ENCODE measurements at regions not wholly inside any gene's neighbourhood (a gene's known extent, or its start where the extent isn't known, plus 50 kb on each side); places are given as distances from the start of the nearest gene placed in this dataset.

DNA sequence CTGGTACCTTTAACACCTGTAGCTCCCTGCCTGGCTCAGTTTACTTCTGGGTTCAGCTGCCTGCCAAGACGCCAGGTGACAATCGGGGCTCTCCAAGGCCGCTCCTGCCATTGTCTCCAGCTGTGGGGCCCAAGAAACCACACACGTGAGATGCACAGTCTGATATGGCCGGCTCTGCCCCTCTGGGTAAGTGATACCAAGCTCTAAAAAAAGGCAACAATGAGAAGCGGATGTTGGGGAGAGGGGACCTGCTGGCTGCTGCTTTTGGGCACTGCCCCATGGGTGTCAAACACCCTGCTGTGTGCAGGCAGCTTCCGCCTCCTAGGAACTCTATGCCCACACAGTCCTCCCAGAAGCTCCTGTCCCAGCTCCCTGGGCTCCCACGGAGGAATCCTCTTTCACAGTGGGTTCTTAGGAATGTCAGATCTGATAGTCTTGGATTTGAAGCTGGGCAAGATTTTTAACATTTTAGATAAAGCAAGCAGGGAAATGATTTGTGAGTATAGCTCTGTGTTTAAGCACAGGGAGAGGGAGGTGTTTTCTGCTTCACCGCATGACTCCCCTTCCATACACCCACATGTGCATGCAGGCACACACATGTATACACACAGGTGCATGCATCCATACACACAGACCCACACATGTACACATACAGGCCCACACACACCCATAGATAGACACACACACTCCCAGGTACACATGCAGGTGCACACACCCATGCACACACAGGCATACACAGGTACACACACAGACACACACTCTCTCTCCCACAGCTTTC is 1135.8 kb downstream of the BCL11B start:
- H3K9me3 Mint-ChIP-seq, result peaks cover 0 to 3% (median 0%) of the 10 kb centered on the region in 3 donors
- H3K27me3 Mint-ChIP-seq, result peaks cover 4% of the 10 kb centered on the region
- peak overlapping the region in 1 of 4 donors; percentile 39 for H3K4me3 Mint-ChIP-seq
- no peak overlapping the region for H3K27ac Mint-ChIP-seq
- H3K4me1 Mint-ChIP-seq, result peaks cover 0 to 2% (median 0%) of the 10 kb centered on the region in 3 donors
- no peaks in the 10 kb centered on the region for H3K36me3 Mint-ChIP-seq

DNA sequence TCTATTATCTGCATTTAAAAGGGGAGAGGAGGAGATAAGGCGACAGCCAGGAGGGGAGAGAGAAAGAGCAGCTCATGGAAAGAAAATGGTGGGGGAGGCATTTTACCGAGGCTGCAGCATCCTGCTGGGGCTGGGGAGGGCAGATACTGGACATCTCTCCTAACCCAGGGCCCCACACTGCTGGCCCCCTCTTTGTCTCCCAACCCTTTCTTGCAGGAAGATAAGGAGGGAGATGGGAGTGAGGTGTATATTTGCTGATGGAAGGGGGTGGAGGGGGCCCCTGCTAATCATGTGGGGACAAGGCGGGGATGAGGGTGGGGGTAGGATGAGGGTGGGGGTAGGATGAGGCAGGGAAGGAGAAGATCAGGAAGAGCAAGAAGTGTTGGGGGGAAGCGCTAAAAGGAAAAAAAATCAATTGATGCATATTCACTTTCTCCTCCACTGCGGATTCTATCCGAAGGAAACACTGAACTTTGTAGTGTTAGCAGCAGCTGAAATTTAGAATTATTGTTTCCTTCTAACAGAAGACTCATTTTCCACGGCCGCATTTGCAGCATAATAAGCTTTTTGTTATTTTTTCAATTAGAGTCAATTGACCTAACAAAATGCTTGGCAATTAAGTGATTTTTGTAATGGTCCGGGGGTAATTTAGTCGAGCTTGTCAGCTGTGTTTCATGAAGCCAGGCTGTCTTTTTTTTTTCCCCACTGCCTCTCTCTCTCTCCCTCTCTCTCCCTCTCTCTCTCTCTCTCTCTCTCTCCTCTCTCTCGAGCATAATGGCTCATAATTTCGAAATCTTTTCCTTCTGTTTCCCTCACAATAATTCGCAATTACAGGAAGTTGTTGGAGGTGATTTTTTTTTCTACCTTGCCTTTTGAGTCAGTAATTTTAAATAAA is 1134.6 kb downstream of the BCL11B start:
- Mint-ChIP-seq H3K9me3 (no peaks in the 10 kb centered on the region), H3K27me3 (peaks cover 4% of the 10 kb centered on the region), H3K27ac (no peak overlapping the region), H3K36me3 (no peaks in the 10 kb centered on the region), H3K4me3 (peak overlapping the region in 2 of 4 donors; percentile 12 to 39), H3K4me1 (peaks cover 0 to 2% (median 0%) of the 10 kb centered on the region in 3 donors)

DNA sequence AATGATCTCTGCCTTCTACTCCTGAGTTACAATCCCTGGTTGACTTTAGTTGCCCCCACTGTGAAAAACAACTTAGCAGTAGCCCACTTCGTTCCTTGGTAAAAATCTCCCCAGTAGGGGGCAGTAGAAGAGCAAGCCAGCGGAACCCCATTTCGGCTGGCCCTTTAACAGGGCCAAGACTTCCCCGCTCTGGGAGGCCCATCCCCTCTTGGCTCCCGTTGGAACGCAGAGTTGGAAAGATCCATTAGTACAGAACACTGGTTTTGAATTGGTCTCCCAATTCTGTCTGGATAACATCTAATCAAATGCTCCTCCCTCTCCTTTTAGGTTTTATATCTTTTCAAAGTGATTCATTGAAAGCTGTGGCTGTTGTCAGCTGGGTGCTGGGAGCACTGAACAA is 1133.3 kb downstream of the BCL11B start:
- no peaks in the 10 kb centered on the region for H3K36me3 Mint-ChIP-seq
- H3K9me3 Mint-ChIP-seq, result no peaks in the 10 kb centered on the region
- H3K27me3 Mint-ChIP-seq, result peaks cover 4% of the 10 kb centered on the region
- H3K4me1 Mint-ChIP-seq, result peaks cover 0 to 2% (median 0%) of the 10 kb centered on the region in 3 donors
- peak overlapping the region in 1 of 4 donors; percentile 8 for H3K4me3 Mint-ChIP-seq
- no peak overlapping the region for H3K27ac Mint-ChIP-seq

DNA sequence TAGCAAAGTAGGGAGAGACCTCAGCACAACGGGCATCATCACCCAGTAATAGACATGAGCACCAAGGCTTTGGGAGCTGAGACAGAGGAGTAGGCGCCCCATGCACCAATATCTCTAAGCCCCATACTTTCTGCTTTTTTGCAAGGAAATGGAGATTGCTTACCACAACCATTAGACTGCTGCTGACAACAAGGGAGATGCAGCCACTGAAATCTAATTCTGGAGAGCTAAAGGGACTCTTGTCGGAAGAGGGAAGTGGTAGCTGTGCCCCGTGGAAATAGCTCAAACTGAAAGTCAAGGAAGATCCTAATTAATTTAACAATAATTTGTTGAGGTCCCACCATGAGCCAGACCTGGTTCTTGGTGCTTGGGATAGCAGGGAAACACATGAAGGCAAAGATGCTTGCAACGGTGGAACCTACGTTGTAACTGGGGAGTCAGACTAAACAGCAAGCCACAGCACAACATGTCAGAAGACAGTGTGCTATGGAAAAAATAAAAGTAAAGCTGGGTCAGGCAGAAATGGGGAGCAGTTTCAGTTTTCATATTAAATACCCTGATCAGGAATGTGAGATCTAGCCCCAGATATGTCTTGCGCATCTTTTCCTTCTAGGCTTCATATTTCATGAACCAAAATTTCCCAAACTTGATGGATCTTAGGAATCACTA is 1131.0 kb downstream of the BCL11B start:
- H3K27me3 Mint-ChIP-seq, result peaks cover 2% of the 10 kb centered on the region
- H3K4me1 Mint-ChIP-seq, result peaks cover 0 to 2% (median 0%) of the 10 kb centered on the region in 3 donors
- no peaks in the 10 kb centered on the region for H3K36me3 Mint-ChIP-seq
- H3K9me3 Mint-ChIP-seq, result peaks cover 0 to 5% (median 2%) of the 10 kb centered on the region in 3 donors
- H3K4me3 Mint-ChIP-seq, result no peak overlapping the region
- peak overlapping the region in 1 of 3 donors; percentile 67 for H3K27ac Mint-ChIP-seq

DNA sequence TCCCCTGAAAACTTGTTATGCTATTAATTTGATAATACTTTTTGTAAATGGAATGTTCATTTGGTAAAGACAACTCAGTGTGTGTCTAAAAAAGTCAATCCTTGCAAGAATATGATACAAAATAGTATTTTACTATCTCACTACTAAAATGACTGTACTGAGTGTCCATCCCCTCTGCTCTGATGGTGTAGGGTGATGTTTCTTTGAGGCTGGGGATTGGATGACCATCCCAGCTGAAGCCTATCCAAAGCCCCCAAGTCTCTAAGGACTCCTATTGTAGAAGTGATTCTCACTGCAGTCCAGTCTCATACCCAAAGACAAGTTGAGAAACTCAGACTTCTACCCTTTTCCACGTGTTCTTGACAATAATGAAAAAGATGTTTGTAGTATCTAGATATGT is 1128.4 kb downstream of the BCL11B start:
- Mint-ChIP-seq H3K9me3 (peaks cover 1 to 5% (median 2%) of the 10 kb centered on the region in 3 donors), H3K27ac (no peak overlapping the region), H3K4me3 (no peak overlapping the region), H3K36me3 (no peaks in the 10 kb centered on the region), H3K27me3 (no peaks in the 10 kb centered on the region), H3K4me1 (peaks cover 0 to 2% (median 0%) of the 10 kb centered on the region in 3 donors)

DNA sequence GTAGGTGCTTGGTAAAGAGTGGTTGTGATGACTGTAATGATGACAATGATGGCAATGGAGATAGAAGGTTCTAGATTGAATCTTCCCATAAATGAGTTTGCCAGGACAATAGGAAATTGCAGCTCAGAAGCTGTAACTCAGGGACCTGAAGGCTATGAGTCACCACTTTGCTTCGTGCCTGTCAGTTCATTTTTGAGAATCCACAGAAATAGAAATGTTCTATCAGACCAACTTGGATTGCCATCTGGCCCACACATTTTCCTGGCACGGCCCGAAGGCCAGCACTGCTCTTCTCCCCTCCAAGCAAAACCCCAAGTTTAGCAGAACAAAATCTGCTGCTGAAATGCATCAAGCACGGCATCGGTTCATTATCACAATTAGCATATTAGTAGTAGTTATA is 1127.0 kb downstream of the BCL11B start:
- Mint-ChIP-seq H3K4me3 (no peak overlapping the region), H3K4me1 (peaks cover 0 to 2% (median 0%) of the 10 kb centered on the region in 3 donors), H3K9me3 (peaks cover 1 to 5% (median 2%) of the 10 kb centered on the region in 3 donors), H3K27ac (no peak overlapping the region), H3K27me3 (no peaks in the 10 kb centered on the region), H3K36me3 (no peaks in the 10 kb centered on the region)

DNA sequence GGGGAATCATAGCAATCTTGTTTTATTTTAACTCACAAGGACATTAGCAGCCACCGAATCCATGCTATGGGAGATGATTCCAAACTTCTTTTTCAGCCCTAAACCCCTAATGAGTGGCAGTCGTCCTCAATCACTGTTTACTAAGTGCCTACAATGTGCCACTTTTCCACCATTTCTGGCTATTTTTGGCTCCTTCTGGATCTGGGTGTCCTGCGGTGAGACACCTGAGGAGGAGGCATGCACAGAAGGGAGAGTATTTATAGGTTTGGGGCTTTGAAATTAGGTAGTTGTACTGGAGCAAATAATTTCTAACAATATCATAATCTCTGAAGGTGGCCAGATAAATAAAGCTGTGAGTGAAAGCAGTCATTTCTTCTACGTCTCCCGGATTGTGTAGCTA is 1125.6 kb downstream of the BCL11B start:
- Mint-ChIP-seq H3K36me3 (no peaks in the 10 kb centered on the region), H3K4me1 (no peaks in the 10 kb centered on the region), H3K9me3 (peaks cover 1 to 5% (median 4%) of the 10 kb centered on the region in 3 donors)

DNA sequence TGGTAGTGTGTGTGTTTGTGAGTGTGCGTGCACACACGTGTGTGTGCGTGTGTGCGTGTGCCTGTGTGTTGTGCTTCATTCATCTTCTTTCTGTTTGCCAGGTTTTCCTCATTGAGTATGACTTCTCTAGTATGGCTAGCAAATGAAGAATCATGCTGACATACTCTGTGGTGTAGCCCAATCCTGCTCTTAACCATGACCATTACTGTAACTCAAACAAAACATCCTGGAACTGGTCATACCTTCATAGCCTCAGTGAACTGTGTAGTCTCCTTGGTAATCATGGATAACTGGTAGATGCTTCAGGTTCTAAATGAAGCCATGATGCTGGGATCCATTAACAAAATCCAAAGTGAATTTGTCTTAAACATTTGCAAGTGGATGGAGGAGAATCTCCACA is 1117.7 kb downstream of the BCL11B start:
- Mint-ChIP-seq H3K4me1 (no peaks in the 10 kb centered on the region), H3K27me3 (no peaks in the 10 kb centered on the region), H3K4me3 (no peak overlapping the region), H3K36me3 (no peaks in the 10 kb centered on the region), H3K9me3 (peaks cover 0 to 2% (median 0%) of the 10 kb centered on the region in 3 donors), H3K27ac (no peak overlapping the region)

More for the DNA sequence above, 1125.6 kb downstream of the BCL11B start:
- H3K27ac Mint-ChIP-seq, result no peak overlapping the region
- no peaks in the 10 kb centered on the region for H3K27me3 Mint-ChIP-seq
- no peak overlapping the region for H3K4me3 Mint-ChIP-seq

DNA sequence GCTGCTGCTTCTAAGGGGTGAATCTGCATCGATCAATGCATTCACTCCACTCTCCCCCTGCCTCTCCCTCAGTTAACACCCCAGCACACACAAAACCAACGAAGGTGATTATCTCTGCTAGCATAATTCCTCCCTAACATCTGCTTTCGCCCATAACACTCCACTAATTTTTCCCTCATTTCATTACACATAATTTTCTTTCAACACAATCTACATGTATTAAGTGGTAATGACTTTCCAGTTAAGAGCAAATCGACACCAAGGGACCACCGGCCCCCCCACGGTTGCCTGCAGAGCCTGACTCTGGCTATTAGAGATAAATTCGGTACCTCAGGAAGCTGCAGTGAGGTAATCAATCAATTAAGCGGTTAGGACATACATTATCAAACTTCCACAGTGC is 1115.6 kb downstream of the BCL11B start:
- no peaks in the 10 kb centered on the region for H3K27me3 Mint-ChIP-seq
- H3K9me3 Mint-ChIP-seq, result no peaks in the 10 kb centered on the region
- H3K4me3 Mint-ChIP-seq, result no peak overlapping the region
- H3K36me3 Mint-ChIP-seq, result no peaks in the 10 kb centered on the region
- no peaks in the 10 kb centered on the region for H3K4me1 Mint-ChIP-seq
- no peak overlapping the region for H3K27ac Mint-ChIP-seq

DNA sequence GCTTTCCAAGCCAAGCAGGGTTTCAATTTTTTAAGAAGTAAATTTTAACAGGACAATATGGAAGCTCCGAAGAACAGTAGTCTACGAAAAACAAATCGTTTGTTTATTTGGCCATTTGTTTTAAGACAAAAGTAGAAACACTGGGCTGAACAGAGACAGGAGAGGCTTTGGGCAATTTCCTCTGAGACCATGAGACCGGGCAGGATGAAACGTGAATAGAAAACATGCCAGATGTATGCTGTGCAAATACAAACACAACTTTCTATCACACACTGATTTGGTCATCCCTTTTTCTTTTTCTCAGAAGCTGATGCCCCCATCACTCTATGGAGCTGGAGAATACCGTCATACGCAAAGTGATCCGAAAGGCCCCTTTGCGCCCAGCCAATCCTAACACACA is 1111.1 kb downstream of the BCL11B start:
- peaks cover 2% of the 10 kb centered on the region for H3K27me3 Mint-ChIP-seq
- H3K9me3 Mint-ChIP-seq, result peaks cover 0 to 6% (median 0%) of the 10 kb centered on the region in 3 donors
- H3K36me3 Mint-ChIP-seq, result no peaks in the 10 kb centered on the region
- H3K4me1 Mint-ChIP-seq, result no peaks in the 10 kb centered on the region
- no peak overlapping the region for H3K27ac Mint-ChIP-seq
- H3K4me3 Mint-ChIP-seq, result no peak overlapping the region

DNA sequence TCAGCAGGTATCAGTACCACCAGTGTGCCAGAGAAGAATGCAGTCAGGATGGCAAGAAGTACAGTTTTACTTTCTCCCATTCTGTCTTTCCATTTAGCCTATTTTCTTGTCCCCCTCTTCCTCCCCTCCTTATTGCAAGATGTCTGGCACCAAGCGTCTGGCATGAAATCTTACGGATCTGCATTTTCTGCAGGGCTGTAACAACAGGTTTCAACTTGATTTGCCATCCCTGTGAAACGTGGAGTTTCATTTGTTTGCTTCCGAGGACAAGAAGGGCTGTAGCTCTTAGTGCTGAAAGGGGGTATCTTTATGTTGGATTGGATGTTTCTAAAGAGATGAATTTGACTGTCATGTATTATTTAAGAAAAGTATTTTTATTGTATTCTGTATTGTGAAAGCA is 1110.6 kb downstream of the BCL11B start:
- Mint-ChIP-seq H3K4me3 (no peak overlapping the region), H3K27ac (no peak overlapping the region), H3K27me3 (peaks cover 2% of the 10 kb centered on the region), H3K4me1 (no peaks in the 10 kb centered on the region), H3K36me3 (no peaks in the 10 kb centered on the region), H3K9me3 (peaks cover 0 to 6% (median 1%) of the 10 kb centered on the region in 3 donors)

DNA sequence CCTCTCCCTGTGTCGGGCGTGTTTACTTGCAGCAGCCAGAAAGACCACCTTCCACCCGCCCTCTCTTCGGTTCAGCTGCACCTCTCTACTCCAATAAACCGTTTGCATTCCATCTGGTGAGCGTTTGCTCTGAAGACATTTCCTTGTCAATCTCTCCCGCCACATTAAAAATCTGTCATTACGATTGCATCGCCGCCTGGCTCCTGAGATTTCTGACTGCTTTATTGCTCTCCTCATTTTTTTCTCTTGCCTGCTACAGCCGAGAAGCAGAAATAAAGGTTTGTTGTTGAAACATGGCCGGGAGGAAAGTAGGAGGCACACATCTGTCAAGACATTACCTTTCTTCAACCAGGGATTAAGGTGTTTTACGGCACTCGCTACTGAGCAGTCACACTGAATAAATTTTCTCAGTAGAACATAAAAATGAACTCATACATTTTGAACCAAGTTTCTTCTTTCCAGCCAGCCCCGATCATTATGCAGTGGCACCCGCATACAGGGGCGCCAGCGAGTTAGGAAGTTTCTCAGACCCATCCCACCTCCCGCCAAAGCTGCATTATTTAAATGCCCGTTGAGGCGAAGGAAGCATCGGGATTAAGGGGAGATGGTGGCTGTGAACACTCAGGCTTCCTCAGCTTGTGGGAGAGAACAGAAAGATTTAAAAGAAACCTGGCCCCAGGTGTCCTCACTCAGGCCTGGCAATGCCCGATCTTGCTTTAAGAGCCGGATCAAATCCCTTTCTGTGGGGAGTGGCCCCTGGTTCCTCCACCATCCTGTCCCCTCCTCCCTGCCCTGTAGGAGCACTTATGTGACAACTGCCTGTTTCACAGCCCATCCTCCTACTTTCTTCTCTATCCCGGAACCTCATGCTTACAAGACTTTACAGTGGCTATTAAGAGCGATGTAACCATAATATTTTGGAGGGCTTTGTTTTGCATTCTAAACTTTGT is 1108.9 kb downstream of the BCL11B start:
- no peak overlapping the region for H3K27ac Mint-ChIP-seq
- H3K4me3 Mint-ChIP-seq, result no peak overlapping the region
- no peaks in the 10 kb centered on the region for H3K36me3 Mint-ChIP-seq

DNA sequence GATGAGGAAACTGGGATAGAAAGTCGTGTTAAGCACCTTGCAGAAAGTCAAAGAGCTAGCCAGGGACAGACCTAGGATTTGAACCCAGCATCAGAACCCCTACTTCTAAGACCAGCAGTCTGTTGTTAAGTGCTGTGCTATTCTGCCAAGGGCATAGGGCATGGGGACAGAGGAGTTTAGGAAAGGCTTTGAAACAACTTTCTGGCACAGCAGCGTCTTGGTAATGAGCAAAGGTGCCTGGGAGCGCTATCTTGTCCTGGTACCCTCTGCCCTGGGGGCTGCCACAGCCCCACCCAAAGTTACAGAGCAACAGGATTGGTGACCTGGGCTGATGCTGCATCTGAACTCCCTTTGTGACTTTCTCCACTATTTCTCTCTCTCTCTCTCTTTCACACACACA is 1108.1 kb downstream of the BCL11B start:
- Mint-ChIP-seq H3K36me3 (no peaks in the 10 kb centered on the region), H3K27ac (no peak overlapping the region), H3K27me3 (peaks cover 2% of the 10 kb centered on the region), H3K4me1 (peaks cover 0 to 1% (median 0%) of the 10 kb centered on the region in 3 donors), H3K4me3 (no peak overlapping the region), H3K9me3 (peaks cover 2 to 6% (median 2%) of the 10 kb centered on the region in 3 donors)

More for the DNA sequence above, 1108.9 kb downstream of the BCL11B start:
- H3K27me3 Mint-ChIP-seq, result peaks cover 2% of the 10 kb centered on the region
- peaks cover 0 to 1% (median 0%) of the 10 kb centered on the region in 3 donors for H3K4me1 Mint-ChIP-seq
- peaks cover 0 to 6% (median 2%) of the 10 kb centered on the region in 3 donors for H3K9me3 Mint-ChIP-seq

DNA sequence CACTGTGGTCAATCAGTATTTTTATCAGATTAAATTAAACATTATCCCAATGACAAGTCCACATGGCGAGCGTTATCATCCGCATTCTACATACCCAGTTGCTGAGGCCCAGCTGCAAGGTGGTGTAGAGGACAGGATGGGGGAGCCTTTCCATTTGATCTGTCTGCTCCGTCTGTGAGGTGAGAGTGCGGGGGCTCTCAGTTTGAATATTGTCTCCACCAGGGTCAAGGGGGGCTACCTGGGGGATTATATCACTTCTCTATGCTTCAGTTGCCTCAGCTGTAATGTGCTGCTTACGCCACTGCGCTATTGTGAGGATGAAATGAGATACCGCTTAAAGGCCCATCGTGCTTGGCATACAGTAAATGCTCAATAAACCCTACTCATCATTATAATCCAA is 1106.0 kb downstream of the BCL11B start:
- H3K4me3 Mint-ChIP-seq, result no peak overlapping the region
- peaks cover 0 to 1% (median 0%) of the 10 kb centered on the region in 3 donors for H3K4me1 Mint-ChIP-seq
- H3K27me3 Mint-ChIP-seq, result peaks cover 2% of the 10 kb centered on the region
- H3K27ac Mint-ChIP-seq, result no peak overlapping the region
- H3K9me3 Mint-ChIP-seq, result peaks cover 2 to 7% (median 4%) of the 10 kb centered on the region in 3 donors
- no peaks in the 10 kb centered on the region for H3K36me3 Mint-ChIP-seq
